GM19397 (cell line): ENCODE measurements at regions not wholly inside any gene's neighbourhood (a gene's known extent, or its start where the extent isn't known, plus 50 kb on each side); places are given as distances from the start of the nearest gene placed in this dataset.

ENCODE experiments used
- ATAC-seq: cut with Tn5 transposase; IDR thresholded peaks from one replicate; pipeline ENCODE4 v1.9.1; 2021; ENCODE audit warnings: mild to moderate bottlenecking, moderate library complexity; ENCODE audit not compliant: unreplicated experiment

GRCh38 chr2:192854706-192855105 lies 660.0 kb upstream of the TMEFF2 start:
- ATAC-seq: no peak

DNA sequence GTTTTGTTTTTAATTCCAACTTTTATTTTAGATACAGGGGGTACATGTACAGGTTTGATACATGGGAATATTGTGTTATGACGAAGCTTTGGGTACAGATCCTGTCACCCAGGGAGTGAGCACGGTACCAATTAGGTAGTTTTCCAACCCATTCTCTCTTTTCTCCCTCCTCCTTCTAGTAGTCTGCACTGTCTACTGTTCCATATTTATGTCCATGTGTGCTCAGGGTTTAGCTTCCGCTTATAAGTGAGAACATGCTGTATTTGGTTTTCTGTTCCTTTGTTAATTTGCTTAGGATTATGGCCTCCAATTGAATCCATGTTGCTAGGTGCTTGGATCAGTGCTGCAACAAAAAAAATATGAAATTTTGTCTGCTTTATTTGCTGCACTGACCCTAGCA lies 659.3 kb upstream of the TMEFF2 start:
- ATAC-seq: no peak

- no peak for ATAC-seq
Measured at GRCh38 chr2:192828947-192829346, 634.2 kb upstream of the TMEFF2 start.

DNA sequence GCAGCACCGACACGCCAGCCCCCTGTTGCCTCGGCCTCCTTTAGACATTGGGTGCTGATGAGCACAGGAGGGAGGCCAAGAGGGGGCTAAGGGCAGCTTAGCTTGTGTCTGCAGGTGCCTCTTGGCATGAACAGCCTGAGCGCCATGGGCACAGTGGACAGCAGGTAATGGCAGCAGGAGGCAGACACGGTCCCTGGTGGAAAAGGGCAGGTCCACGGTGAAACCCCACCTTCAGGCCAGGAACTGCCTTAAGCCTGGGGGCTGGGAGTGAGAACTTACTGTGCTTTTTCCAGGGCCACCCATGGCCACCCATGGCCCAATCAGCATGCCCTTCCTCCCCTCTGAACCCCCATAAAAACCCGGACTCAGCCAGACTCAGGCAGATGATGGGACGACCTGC lies 633.4 kb upstream of the TMEFF2 start:
- no peak for ATAC-seq

GRCh38 chr2:192827735-192828134 lies 633.0 kb upstream of the TMEFF2 start:
- no peak for ATAC-seq

- ATAC-seq: no peak
Measured at GRCh38 chr2:192814376-192814775, 619.6 kb upstream of the TMEFF2 start.

GRCh38 chr2:192813341-192813740 lies 618.6 kb upstream of the TMEFF2 start:
- no peak for ATAC-seq

- no peak for ATAC-seq
Measured at GRCh38 chr2:192809173-192809572, 614.4 kb upstream of the TMEFF2 start.

DNA sequence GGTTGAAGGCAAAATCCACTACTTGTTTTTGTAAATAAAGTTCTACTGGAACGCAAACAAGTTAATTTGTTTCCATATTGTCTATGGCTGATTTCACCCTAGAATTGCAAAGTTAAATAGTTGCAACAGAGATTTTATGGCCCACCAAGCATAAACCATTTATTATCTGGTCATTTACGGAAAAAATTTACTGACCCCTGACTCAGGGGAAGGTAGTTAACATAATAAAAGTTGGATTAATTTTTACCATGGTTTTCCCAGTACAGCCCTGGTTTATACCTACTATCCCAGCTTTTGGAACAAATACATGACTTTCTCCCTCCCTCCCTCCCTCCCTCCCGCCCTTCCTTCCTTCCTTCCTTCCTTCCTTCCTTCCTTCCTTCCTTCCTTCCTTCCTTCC lies 588.9 kb upstream of the TMEFF2 start:
- no peak for ATAC-seq

GRCh38 chr2:192775459-192776262 lies 580.9 kb upstream of the TMEFF2 start:
- ATAC-seq: no peak

DNA sequence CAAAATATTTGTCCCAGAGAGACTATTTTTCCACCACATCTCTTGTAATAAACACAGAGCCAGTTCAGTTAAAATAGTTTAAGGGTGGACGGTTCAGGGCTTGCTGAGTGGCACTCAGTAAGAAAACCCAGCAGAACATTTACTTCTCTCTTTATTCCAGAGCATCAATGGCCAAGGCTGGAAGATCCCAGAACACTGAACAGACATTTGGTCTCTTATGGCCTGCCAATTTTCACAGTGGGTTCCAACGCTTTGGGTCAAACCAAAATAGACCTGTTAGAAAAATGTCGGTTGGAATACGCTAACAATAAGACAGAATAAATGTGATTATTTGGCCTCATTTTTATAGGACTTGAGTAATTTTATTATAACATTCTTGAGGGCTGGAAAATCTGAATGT lies 580.3 kb upstream of the TMEFF2 start:
- ATAC-seq: no peak

DNA sequence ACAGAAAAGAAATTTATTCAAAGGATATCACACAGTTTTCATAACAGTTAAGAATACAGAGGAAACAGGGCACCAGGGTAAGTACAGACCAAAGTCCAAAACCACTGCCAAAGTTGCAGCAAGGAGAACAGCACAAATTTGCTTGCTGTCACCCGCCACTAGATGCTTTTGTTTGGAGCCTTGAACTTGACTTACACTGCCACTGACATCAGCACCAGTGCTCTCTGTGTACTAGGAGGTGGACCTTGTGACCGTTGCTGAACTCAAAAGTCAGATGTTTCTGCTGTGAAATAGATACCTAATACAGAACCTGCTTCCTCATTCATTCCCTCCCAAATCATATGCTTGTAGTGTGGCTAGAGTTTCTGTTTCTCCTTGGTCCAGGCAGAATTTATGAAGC lies 578.3 kb upstream of the TMEFF2 start:
- ATAC-seq: no peak

DNA sequence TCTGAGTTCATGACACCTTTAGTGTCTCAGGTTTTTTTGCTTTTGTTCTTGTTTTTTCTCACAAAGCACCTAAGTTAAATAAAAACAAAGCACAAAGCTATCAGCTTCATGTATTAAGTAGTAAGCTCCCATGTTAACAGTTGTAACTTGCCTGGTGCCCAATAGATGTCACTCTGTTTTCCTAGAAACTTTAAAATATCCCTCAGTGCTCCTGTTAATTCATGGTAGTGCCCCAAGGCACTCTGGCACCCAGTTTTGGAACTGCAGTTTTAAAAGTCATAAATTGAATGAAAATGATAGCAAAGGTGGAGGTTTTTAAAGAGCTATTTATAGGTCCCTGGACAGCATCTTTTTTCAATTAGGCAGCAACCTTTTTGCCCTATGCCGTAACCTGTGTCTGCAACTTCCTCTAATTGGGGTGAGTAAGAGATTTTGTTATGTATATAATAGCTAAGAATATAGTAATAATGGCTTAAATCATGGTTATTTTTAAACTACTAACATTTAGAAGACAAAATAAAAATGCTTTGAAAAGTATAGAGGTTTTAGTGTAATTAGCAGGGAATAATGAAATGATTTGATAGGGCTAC lies 555.0 kb upstream of the TMEFF2 start:
- no peak for ATAC-seq

- no peak for ATAC-seq
Measured at GRCh38 chr2:192741889-192742288, 547.2 kb upstream of the TMEFF2 start.

DNA sequence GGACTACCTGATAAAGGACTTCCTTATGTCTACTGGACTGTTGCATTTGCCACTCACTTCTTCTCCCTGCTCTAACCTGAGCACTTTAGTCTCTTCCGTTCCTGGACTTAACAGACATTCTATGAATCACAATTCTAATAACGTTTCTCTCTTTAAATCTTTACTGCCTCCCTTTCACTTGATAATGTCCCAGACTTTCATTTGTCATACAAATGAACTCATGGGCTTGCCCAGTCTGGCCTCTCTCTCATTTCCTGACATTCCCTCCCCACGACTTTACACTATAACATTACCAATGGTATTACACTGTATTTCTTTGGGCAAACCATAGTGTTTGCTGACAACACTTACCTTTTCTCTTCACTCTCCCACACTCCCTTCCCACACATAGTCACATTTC lies 540.7 kb upstream of the TMEFF2 start:
- no peak for ATAC-seq

- ATAC-seq: no peak
Measured at GRCh38 chr2:192729369-192729768, 534.6 kb upstream of the TMEFF2 start.

GRCh38 chr2:192725991-192726390 lies 531.3 kb upstream of the TMEFF2 start:
- ATAC-seq: no peak

- ATAC-seq: no peak
Measured at GRCh38 chr2:192719629-192720028, 524.9 kb upstream of the TMEFF2 start.

DNA sequence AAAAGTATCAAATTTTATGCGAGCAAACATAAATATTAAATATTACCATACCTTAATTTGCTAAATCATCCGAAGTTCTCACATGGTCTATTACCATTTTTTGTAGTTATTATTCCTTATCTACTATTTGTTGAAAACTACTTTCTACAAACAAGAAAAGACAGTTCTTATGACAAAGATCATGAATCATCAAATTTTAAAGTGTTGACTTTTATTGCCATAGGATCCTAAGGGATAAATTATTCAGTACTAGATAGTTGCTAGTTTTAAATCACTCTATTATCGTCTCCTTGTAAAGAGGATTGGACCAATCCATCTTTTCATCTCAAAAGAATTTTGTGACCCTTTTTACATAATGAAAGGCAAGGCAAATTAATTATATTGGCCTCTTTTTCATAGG lies 523.6 kb upstream of the TMEFF2 start:
- no peak for ATAC-seq

DNA sequence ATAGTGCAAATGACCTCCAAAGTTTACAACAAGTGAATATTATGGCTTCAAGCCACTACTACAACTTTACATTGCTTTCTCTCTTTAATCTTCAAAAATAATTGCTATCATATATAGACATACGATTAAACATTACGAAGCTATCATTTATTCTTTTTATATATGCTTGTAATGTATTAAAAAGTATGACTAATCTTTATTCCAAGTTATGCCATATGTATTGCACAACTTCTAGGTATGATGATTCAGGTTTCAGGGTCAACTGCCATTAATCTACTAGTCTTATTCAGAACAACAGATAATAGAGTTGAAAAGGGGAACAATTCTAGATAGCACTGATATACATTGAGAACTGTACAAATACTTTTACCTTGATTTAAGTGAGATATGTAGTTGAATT lies 506.2 kb upstream of the TMEFF2 start:
- no peak for ATAC-seq

GRCh38 chr2:192697880-192698279 lies 503.1 kb upstream of the TMEFF2 start:
- no peak for ATAC-seq

- ATAC-seq: no peak
Measured at GRCh38 chr2:192696857-192697256, 502.1 kb upstream of the TMEFF2 start.

DNA sequence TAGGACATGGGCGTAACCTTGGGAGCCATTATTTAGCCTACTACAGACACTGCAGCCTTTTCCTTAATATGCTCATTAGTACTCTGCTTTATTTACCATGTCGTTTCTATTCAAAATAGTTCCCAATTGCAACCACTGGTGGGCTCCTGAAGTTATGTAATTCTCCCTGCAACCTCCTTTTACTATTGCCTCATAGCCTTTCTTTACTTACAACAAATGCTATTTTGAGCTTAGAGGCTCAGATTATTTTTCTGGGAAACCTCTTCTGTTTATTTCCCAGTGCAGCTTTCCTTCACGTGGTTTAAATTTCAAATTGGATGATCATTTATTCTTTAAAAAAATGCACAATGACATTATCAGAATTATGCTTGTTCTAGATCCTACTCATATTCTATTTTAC lies 492.3 kb upstream of the TMEFF2 start:
- ATAC-seq: no peak
